ENCODE measurements at regions not wholly inside any gene's neighbourhood (a gene's known extent, or its start where the extent isn't known, plus 50 kb on each side); places are given as distances from the start of the nearest gene placed in this dataset.

GRCh38 chr15:96219681-96220080 lies 110.8 kb upstream of the NR2F2 start:
- H3K36me3 ChIP-seq (ENCODE audit: control insufficient read depth in 2 of 2, extremely low read depth in 1 of 2, insufficient read depth in 2 of 2, low read length in 2 of 2) = no peaks in the 10 kb centered on the region
- no peaks in the 10 kb centered on the region for H3K27me3 ChIP-seq (ENCODE audit: control insufficient read depth, extremely low read depth, insufficient read depth, low read length)
- no peak overlapping the region for H3K4me2 ChIP-seq (ENCODE audit: control insufficient read depth, extremely low read depth, insufficient read depth, low read depth, low read length)
- no peaks in the 10 kb centered on the region for H3K9me1 ChIP-seq (ENCODE audit: control insufficient read depth, extremely low read depth, insufficient read depth, low read length)
- dilution Hi-C loops (cut with MboI; ENCODE audit: extremely low pct_ligation_motif_present, low sequenced_read_pairs) = no loop called here
- no peaks in the 10 kb centered on the region for H3K9me3 ChIP-seq (ENCODE audit: control insufficient read depth, low read depth, low read length)
- H3K4me3 ChIP-seq (ENCODE audit: control insufficient read depth in 2 of 3, extremely low read depth in 1 of 3, insufficient read depth in 2 of 3, low read depth in 1 of 3, low read length in 3 of 3) = no peak overlapping the region
- H4K20me1 ChIP-seq (ENCODE audit: control insufficient read depth, extremely low read depth, insufficient read depth, low read length) = no peaks in the 10 kb centered on the region
- no peak overlapping the region for H3K9ac ChIP-seq (ENCODE audit: control insufficient read depth, extremely low read depth, insufficient read depth, low read length)
- TF ChIP-seq CTCF (optimal IDR thresholded peaks at IDR 0.05 in 1 of 3, IDR thresholded peaks at IDR 0.05 in 1 of 3, conservative IDR thresholded peaks at IDR 0.05 in 1 of 3; ENCODE audit: extremely low read depth in 1 of 3, insufficient read depth in 2 of 3, low read length in 3 of 3) = no peak
- no peak for TF ChIP-seq EZH2 (IDR thresholded peaks at IDR 0.05; ENCODE audit: low read length)
- no peak for DNase-seq (ENCODE audit: low read depth, low spot score)
- H3K79me2 ChIP-seq (ENCODE audit: control insufficient read depth, insufficient read depth, low read length) = no peaks in the 10 kb centered on the region
- H2AFZ ChIP-seq (ENCODE audit: control insufficient read depth, low read length) = no peak overlapping the region
- H3K4me1 ChIP-seq (ENCODE audit: control insufficient read depth, extremely low read depth, insufficient read depth, low read length) = peaks cover 3% of the 10 kb centered on the region
- no peak overlapping the region for H3K27ac ChIP-seq (ENCODE audit: control insufficient read depth, insufficient read depth, low read length)
- FAIRE-seq = no peak

GRCh38 chr15:96220657-96221056 lies 109.8 kb upstream of the NR2F2 start:
- Histone ChIP-seq H3K27ac (ENCODE audit: control insufficient read depth, insufficient read depth, low read length) (no peak overlapping the region), H3K27me3 (ENCODE audit: control insufficient read depth, extremely low read depth, insufficient read depth, low read length) (no peaks in the 10 kb centered on the region), H2AFZ (ENCODE audit: control insufficient read depth, low read length) (no peak overlapping the region), H3K9ac (ENCODE audit: control insufficient read depth, extremely low read depth, insufficient read depth, low read length) (no peak overlapping the region), H3K79me2 (ENCODE audit: control insufficient read depth, insufficient read depth, low read length) (no peaks in the 10 kb centered on the region), H3K4me1 (ENCODE audit: control insufficient read depth, extremely low read depth, insufficient read depth, low read length) (peaks cover 8% of the 10 kb centered on the region), H3K9me3 (ENCODE audit: control insufficient read depth, low read depth, low read length) (no peaks in the 10 kb centered on the region), H3K4me2 (ENCODE audit: control insufficient read depth, extremely low read depth, insufficient read depth, low read depth, low read length) (no peak overlapping the region), H3K9me1 (ENCODE audit: control insufficient read depth, extremely low read depth, insufficient read depth, low read length) (no peaks in the 10 kb centered on the region), H3K4me3 (ENCODE audit: control insufficient read depth in 2 of 3, extremely low read depth in 1 of 3, insufficient read depth in 2 of 3, low read depth in 1 of 3, low read length in 3 of 3) (no peak overlapping the region), H4K20me1 (ENCODE audit: control insufficient read depth, extremely low read depth, insufficient read depth, low read length) (no peaks in the 10 kb centered on the region), H3K36me3 (ENCODE audit: control insufficient read depth in 2 of 2, extremely low read depth in 1 of 2, insufficient read depth in 2 of 2, low read length in 2 of 2) (no peaks in the 10 kb centered on the region)
- TF ChIP-seq CTCF (optimal IDR thresholded peaks at IDR 0.05 in 1 of 3, IDR thresholded peaks at IDR 0.05 in 1 of 3, conservative IDR thresholded peaks at IDR 0.05 in 1 of 3; ENCODE audit: extremely low read depth in 1 of 3, insufficient read depth in 2 of 3, low read length in 3 of 3) (no peak), EZH2 (IDR thresholded peaks at IDR 0.05; ENCODE audit: low read length) (no peak)
- FAIRE-seq = no peak
- dilution Hi-C loops (cut with MboI; ENCODE audit: extremely low pct_ligation_motif_present, low sequenced_read_pairs) = no loop called here
- no peak for DNase-seq (ENCODE audit: low read depth, low spot score)

Measured in keratinocyte (primary cell).